Pulmonary artery endothelial cell (primary cell): ENCODE measurements at regions not wholly inside any gene's neighbourhood (a gene's known extent, or its start where the extent isn't known, plus 50 kb on each side); places are given as distances from the start of the nearest gene placed in this dataset.

Experiments used
- DNase-seq: peaks from one replicate; pipeline ENCODE4 v3.0.0-alpha.2; 2011; ENCODE audit warnings: low read depth, low spot score

GRCh38 chr2:12400543-12400942 is 316.2 kb upstream of the TRIB2 start:
- no peak for DNase-seq

DNA sequence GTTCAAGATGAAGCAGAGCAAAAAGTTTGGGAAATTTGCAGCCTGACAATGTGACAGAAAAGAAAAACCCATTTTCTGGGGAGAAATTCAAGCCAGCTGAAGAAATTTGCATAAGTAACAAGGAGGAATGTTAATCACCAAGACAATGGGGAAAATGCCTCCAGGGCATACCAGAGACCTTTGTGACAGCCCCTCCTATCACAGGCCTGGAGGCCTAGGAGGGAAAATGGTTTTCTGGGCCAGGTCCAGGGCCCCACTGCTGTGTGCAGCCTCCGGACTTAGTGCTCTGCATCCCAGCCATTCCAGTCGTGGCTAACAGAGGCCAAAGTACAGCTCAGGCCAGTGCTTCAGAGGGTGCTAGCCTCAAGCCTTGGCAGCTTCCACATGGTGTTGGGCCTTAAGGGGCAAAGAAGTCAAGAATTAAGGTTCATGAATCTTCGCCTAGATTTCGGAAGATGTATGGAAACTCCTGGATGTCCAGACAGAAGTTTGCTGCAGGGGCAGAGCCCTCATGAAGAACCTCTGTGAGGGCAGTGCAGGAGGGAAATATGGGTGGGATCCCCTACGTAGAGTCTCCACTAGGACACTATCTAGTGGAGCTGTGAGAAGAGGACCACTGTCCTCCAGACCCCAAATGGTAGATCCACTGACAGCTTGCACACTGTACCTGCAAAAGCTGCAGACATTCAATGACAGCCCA is 314.1 kb upstream of the TRIB2 start:
- DNase-seq, result no peak

DNA sequence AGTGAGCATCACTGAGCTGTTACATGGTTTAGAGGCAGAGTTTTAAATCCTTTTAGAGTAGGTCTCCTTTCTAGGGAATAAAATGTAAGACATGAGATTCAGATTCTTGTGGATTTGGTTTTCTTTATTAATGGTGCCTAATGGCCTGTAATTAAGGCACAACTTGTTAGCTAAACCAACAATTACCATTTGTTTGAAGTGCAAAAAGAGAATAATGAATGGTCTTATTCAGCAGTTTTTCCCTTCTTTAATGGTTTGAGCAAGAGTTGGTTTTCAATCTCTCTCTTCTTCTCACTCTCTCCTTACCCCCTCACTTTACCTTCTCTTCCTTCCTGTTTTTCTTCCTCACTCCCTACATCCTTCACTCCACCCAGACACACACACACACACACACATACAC is 312.2 kb upstream of the TRIB2 start:
- DNase-seq, result no peak

DNA sequence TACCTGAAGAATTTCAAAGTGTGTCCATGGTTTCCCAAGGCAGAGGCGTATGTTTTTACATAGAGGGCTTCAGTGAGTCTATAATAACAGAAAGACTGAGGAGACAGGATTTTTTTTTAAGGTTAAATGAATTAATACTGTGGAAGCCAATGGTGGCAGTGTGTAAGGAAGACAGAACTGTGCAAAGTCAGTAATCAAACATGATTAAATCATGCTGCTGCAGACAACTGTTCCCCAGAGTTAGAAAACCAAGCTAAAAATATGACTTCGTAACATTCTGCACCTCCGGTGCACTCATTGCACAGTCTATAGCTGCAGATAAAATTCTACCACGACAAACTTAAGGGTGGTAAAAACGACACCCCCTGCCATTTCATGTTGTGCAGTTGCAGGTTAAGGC is 309.6 kb upstream of the TRIB2 start:
- DNase-seq, result no peak

DNA sequence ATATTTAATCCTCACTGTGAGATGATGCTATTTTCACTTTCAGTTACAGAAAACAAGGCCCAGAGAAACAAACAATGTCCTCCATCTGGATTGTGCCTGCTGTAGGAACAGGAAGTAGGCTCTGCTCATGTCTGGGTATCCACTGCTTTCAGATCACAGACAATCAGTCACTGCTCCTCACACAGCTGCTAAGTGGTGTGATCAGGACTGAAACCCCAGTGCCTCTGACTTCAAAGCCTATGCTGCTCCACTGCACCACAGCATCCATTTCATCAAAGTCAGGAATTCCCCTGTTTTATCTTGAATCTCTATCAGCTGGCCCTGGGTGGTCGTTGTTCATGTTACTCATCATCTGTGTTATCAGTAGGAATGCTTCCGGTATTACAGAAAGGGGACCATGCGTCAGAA is 303.8 kb upstream of the TRIB2 start:
- DNase-seq, result peak; percentile 10

DNA sequence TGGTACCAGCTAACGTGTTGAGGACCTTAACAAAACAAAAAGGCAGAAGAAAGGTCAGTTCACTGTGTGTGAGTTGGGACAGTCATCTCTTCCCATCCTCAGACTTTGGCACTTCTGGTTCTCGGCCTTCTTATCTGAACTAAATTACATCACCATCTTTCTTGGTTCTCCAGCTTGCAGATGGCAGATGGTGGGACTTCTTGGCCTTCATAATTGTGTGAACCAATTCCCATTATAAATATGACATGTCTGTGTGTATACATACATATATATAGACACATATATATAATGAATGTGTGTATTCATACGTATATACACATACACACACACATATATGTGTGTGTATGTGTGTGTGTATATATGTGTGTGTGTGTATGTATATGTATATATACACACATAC is 301.2 kb upstream of the TRIB2 start:
- no peak for DNase-seq

- peak; percentile 13 for DNase-seq
Measured at GRCh38 chr2:12416600-12416999, 300.1 kb upstream of the TRIB2 start.

DNA sequence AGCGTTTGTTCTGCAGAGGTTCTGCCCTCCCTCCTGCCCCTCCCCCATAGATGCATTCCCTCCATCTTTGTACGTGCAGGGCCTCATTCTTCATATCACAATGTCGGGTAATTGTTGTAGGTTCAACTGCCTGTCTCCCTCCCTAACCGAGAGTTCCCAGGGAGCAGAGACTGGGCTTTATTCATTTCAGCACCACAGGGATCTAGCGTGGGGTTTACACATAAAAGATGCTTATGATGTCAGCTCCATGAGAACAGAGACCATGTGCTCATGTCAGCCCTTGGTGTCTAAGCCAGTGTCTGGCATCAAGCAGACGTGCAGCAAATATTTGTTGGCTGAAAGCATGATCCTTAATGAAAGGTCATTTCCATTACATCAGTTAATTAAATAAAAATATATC is 298.9 kb upstream of the TRIB2 start:
- DNase-seq, result no peak

- no peak for DNase-seq
Measured at GRCh38 chr2:12419803-12420202, 296.9 kb upstream of the TRIB2 start.

DNA sequence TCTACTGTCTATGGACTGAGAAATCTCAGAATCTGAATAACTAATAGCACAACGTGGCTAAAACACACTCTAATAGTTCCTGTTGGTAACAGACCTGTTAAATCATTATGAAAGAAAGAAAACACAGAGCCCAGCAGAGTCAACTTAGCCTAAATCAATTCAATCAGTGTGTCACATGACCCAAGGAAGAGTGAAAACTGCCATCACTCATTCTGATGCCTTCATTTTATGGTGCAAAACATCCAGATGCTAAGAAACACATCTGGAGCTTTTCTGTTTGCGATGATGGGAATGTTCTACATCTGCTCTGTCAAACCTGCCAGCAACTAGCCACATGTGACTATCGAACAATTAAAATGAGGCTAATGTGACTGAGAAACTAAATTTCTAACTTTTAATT is 295.7 kb upstream of the TRIB2 start:
- no peak for DNase-seq

- no peak for DNase-seq
Measured at GRCh38 chr2:12424219-12424618, 292.5 kb upstream of the TRIB2 start.

DNA sequence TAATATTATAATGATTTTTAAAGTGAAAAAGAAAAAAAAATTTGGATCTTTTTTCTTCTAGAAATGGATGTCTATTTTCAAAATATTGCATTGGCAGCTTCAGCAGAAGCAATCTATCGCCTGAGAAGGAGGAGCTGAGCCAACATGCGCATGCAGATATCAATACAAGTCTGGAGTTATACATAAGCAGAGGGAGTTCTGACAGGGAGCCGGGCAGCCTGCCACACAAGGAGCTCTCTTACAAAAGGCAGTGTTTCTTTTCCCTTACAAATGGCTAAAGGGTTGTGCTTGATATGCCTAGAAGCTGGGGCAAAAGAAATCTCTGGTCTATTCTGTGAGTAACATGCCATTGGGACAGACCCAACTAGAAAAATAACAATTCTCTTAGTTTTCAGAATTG is 291.9 kb upstream of the TRIB2 start:
- no peak for DNase-seq

DNA sequence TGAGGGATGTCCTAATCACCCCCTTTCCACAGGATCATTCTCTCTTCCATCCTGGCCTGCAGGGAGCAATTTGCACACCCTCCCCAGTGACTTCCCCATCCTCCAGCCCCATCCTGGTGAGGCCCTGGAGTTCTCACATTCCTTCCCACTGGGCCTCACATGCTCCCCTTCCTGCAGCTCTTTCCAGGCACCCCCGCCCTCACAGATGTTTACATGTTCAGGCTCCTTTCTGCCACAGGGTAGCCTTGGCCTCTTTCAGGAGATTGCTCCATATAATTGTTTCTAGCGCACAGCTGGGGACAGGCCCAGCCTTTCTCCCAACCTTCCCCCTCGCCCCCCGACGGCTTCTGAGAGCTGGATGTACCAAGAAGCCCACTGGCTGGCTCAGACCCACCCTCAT is 288.4 kb upstream of the TRIB2 start:
- no peak for DNase-seq

DNA sequence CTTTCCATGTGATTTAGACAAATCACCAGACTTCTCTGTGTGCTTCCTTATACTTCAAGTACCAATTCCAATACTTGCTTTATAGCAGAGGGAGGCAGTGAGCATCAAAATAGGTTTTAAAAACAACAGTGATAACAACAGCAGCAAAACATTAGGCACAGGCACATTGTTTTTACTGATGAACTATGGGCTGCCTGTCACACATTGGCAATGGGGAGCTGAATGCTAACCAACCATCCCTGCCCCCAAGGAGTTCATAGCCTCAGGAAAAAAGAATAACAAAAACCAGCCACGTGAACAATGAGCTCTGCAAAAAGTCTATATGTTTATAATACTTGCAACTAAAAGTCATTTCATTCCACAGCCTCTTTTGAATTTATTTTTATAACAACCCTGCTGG is 287.9 kb upstream of the TRIB2 start:
- no peak for DNase-seq

DNA sequence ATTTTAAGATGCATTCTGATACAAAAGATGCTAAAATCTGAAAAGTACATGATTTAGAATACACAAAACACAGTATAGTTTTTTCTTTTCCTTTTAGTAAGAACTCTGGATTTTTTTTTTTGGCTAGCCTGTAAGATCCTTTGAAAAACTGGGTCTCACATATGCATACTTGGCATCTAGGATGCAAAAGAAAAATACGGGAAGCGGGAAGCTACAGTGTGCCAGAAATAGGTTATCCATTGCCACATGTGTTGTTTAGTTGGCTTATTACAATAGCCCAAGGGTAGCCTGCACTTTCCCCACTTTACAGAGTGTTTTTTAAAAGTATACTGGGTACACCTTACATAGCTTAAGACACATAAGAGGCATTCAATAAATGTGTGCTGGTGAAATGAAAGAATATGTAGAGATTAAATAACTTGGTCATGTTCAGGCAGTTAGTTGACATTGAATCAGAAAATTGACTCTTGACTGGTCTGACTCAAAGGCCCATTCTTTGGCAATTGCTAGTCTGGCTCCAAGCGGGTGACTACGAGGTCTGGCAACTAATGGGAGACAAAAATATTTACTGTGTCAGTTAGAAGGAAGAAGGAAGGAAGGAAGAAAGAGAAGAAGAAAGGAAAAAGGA is 286.8 kb upstream of the TRIB2 start:
- no peak for DNase-seq

DNA sequence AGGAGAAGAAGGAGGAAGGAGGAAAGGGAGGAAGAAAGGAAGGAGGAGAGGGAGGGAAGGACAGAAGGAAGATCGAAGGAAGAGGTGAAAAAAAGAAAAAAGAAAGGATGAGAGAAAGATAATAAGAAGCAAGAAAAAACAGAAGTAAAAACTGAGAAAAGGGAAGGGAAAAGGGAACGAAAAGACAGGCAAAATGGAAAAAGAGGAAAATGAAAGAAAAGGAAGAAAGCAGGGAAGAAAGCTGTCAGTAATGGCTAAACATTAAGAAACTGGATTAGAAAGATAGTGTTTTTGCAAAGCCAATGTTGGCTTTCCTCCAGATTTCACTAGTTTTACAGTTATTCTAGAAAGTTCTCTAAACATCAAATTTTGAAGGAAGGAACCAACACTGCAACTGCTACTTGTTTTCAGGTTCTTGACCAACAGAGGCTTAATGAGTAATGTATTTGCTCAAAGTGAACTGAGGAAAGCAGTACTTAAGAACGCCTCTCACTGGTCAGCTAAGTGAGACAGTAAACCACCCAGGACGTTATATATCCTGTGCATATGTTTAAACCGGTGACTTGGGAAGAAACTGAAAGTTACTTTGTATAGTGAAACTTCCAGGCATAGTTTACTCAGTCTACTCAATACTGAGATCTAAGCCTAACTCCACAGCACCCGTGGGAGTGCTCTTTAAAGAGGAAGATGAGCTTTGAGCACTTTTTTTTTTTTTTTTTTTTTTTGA is 286.2 kb upstream of the TRIB2 start:
- DNase-seq, result no peak

GRCh38 chr2:12432985-12433625 is 283.6 kb upstream of the TRIB2 start:
- DNase-seq, result no peak

DNA sequence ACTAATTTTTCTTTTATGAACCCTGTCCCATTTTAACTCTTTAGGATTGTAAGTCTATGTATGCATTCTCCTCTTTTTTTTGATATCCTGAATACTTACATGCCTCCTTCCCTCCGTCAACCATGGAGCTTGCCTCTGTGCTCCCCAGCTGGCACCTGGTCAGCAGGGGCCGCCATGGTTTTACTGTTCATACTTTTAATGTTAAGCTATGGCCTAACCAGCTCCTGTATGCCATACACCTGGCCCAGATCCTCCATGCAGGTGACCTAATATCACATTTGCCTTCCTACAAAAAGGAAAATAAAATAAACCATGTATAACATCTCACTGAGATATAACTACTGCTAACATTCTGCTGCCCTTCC is 283.1 kb upstream of the TRIB2 start:
- DNase-seq, result no peak

GRCh38 chr2:12434630-12435098 is 282.1 kb upstream of the TRIB2 start:
- DNase-seq, result no peak

GRCh38 chr2:12435430-12436222 is 281.1 kb upstream of the TRIB2 start:
- DNase-seq, result no peak

GRCh38 chr2:12436483-12436882 is 280.3 kb upstream of the TRIB2 start:
- DNase-seq, result no peak
